ENCODE measurements at regions not wholly inside any gene's neighbourhood (a gene's known extent, or its start where the extent isn't known, plus 50 kb on each side); places are given as distances from the start of the nearest gene placed in this dataset.

DNA sequence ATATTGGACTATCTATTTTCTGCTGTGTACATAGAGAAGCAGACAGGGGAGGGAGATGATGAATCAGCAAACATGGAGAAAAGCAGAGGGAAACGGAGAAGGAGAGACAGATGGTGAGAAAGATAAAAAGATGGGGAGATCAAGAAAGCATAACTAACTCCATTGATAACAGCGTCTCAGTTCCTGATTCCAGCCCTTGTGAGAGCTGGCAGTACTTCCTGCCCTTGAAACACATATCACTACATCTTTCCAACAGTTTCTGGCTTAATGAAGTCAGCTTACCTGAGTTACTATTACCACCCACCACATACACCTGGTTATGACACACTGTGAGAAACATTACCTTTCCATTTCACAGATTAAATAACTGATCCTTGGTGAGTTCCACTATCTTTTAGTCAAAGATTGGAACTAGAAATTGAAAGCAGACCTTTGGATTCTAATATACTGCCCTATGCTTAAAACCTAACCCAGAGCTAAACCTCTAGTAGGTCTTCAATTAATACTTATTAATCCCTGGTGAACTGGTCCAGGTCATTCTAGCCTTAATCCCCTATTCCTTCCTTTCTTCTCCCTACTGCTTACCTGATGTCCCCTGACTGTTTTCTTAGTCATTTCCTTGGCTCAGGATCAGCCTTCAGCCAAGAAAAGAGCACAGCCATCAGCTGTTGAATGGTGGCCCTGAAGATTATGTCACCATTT, 346.6 kb upstream of the CCL2 start:
- H3K27ac ChIP-seq (ENCODE audit: low read depth, low read length, poor library complexity, severe bottlenecking): no peak overlapping the region
- H3K27me3 ChIP-seq (replicated peaks; ENCODE audit: insufficient read depth, low read depth, low read length, poor library complexity): no peaks in the 10 kb centered on the region
- DNase-seq (ENCODE audit: low spot score): no peak
- intact Hi-C loops (cut with micrococcal nuclease; ENCODE audit: unreplicated experiment): no loop called here
- ChIA-PET POLR2A (ENCODE audit: low non-redundant PET) (no interaction called here), CTCF (no interaction called here)
- H3K9me3 ChIP-seq (ENCODE audit: low read depth, low read length, poor library complexity, severe bottlenecking): no peaks in the 10 kb centered on the region
- BruUV-seq (replicated peaks): no TSS peak
- no peak overlapping the region for H3K4me3 ChIP-seq (ENCODE audit: low read depth, low read length, poor library complexity, severe bottlenecking)
- no peaks in the 10 kb centered on the region for H3K4me1 ChIP-seq (ENCODE audit: insufficient read depth, low read length, poor library complexity, severe bottlenecking)
- H3K36me3 ChIP-seq (ENCODE audit: insufficient read depth, low read length, poor library complexity, severe bottlenecking): no peaks in the 10 kb centered on the region
- TF ChIP-seq, protein P1, sequence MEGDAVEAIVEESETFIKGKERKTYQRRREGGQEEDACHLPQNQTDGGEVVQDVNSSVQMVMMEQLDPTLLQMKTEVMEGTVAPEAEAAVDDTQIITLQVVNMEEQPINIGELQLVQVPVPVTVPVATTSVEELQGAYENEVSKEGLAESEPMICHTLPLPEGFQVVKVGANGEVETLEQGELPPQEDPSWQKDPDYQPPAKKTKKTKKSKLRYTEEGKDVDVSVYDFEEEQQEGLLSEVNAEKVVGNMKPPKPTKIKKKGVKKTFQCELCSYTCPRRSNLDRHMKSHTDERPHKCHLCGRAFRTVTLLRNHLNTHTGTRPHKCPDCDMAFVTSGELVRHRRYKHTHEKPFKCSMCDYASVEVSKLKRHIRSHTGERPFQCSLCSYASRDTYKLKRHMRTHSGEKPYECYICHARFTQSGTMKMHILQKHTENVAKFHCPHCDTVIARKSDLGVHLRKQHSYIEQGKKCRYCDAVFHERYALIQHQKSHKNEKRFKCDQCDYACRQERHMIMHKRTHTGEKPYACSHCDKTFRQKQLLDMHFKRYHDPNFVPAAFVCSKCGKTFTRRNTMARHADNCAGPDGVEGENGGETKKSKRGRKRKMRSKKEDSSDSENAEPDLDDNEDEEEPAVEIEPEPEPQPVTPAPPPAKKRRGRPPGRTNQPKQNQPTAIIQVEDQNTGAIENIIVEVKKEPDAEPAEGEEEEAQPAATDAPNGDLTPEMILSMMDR (conservative IDR thresholded peaks at IDR 0.05; ENCODE audit: low read depth, low read length): no peak
- TF ChIP-seq EZH2 (IDR thresholded peaks at IDR 0.05; ENCODE audit: borderline replicate concordance, low read depth, low read length, poor library complexity, severe bottlenecking): no peak

DNA sequence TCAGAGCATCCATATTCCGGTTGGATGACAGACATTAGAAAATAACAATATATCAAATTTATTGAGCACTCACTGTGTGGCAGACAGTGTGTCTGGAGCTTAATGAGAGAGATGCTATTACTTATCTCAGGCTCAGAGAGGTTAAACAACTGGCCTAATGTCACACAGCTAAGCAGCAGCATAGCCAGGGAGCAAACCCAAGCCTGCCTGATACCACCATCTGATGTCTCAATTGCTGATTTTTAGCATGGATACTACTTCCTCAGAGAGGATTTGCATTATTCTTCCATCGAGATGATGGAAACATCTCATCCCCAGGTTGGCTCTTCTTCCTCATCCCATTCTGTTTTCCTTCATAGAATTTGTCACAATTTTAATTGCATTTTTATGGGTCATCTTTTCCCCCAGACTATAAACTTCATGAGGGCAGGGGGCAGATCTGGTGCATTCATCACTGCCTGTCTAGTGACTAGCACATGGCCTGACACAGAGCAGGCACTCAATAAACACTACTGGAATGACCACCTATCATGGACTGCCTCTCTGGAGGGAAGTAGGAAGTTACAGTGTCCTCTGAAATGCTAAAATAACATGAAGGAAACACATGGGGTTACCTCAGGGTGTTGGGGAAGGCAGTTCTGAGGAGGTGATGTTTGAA, 344.8 kb upstream of the CCL2 start:
- Histone ChIP-seq H3K9me3 (ENCODE audit: low read depth, low read length, poor library complexity, severe bottlenecking) (no peaks in the 10 kb centered on the region), H3K27me3 (replicated peaks; ENCODE audit: insufficient read depth, low read depth, low read length, poor library complexity) (no peaks in the 10 kb centered on the region), H3K4me3 (ENCODE audit: low read depth, low read length, poor library complexity, severe bottlenecking) (no peak overlapping the region), H3K36me3 (ENCODE audit: insufficient read depth, low read length, poor library complexity, severe bottlenecking) (no peaks in the 10 kb centered on the region), H3K27ac (ENCODE audit: low read depth, low read length, poor library complexity, severe bottlenecking) (no peak overlapping the region), H3K4me1 (ENCODE audit: insufficient read depth, low read length, poor library complexity, severe bottlenecking) (no peaks in the 10 kb centered on the region)
- POLR2A ChIA-PET (ENCODE audit: low non-redundant PET): no interaction called here
- intact Hi-C loops (cut with micrococcal nuclease; ENCODE audit: unreplicated experiment): no loop called here
- TF ChIP-seq, protein P1 (conservative IDR thresholded peaks at IDR 0.05; ENCODE audit: low read depth, low read length): no peak
- no peak for TF ChIP-seq EZH2 (IDR thresholded peaks at IDR 0.05; ENCODE audit: borderline replicate concordance, low read depth, low read length, poor library complexity, severe bottlenecking)
- CTCF ChIA-PET: no interaction called here
- BruUV-seq (replicated peaks): no TSS peak
- DNase-seq (ENCODE audit: low spot score): no peak

DNA sequence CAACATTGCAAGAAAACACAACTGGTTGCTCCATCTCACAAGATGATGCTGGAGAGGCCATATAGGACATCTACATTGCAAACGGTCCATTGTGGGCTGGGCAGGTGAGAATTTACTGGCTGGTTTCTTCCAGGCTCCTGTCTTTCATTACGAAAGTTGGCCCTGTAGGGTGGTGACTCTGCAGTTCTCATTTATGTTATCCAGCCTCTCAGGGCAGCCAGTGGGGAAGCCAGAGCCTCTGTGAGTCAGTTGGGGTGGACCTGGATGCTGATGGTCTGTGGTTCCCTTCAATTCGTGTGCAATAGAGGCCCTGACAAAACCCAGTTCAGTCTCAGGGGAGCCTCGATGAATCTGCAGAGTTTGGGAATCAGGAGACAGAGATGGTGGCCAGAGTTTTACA, 341.0 kb upstream of the CCL2 start:
- H3K9me3 ChIP-seq (ENCODE audit: low read depth, low read length, poor library complexity, severe bottlenecking): no peaks in the 10 kb centered on the region
- no TSS peak for BruUV-seq (replicated peaks)
- ChIA-PET CTCF (no interaction called here), POLR2A (ENCODE audit: low non-redundant PET) (no interaction called here)
- H3K27me3 ChIP-seq (replicated peaks; ENCODE audit: insufficient read depth, low read depth, low read length, poor library complexity): no peaks in the 10 kb centered on the region
- TF ChIP-seq, protein P1 (conservative IDR thresholded peaks at IDR 0.05; ENCODE audit: low read depth, low read length): no peak
- no peak for TF ChIP-seq EZH2 (IDR thresholded peaks at IDR 0.05; ENCODE audit: borderline replicate concordance, low read depth, low read length, poor library complexity, severe bottlenecking)
- H3K4me3 ChIP-seq (ENCODE audit: low read depth, low read length, poor library complexity, severe bottlenecking): no peak overlapping the region
- no peaks in the 10 kb centered on the region for H3K4me1 ChIP-seq (ENCODE audit: insufficient read depth, low read length, poor library complexity, severe bottlenecking)
- no peak overlapping the region for H3K27ac ChIP-seq (ENCODE audit: low read depth, low read length, poor library complexity, severe bottlenecking)
- DNase-seq (ENCODE audit: low spot score): no peak
- H3K36me3 ChIP-seq (ENCODE audit: insufficient read depth, low read length, poor library complexity, severe bottlenecking): no peaks in the 10 kb centered on the region
- intact Hi-C loops (cut with micrococcal nuclease; ENCODE audit: unreplicated experiment): no loop called here
